SK-N-SH treated with all-trans-retinoic acid at 6 μM for 48 hours (cell line): ENCODE measurements at regions not wholly inside any gene's neighbourhood (a gene's known extent, or its start where the extent isn't known, plus 50 kb on each side); places are given as distances from the start of the nearest gene placed in this dataset.

Experiments used
- BACH2 ChIP-seq: fragments of 250-450 bp; sonication (Bioruptor Pico); IDR thresholded peaks from 2 replicates; pipeline ENCODE4 v1.9.0; 2021; ENCODE audit warnings: mild to moderate bottlenecking, borderline replicate concordance
- CREB5 ChIP-seq: fragments of 250-450 bp; sonication (Bioruptor Pico); IDR thresholded peaks from 2 replicates; pipeline ENCODE4 v1.5.1; 2020; ENCODE audit warnings: low read depth, mild to moderate bottlenecking, moderate library complexity
- GLIS3 ChIP-seq: fragments of 250-450 bp; sonication (Bioruptor Pico); IDR thresholded peaks from 2 replicates; pipeline ENCODE4 v1.5.0; 2020; ENCODE audit warnings: mild to moderate bottlenecking, moderate library complexity
- OSR1 ChIP-seq: fragments of 250-450 bp; sonication (Bioruptor Pico); IDR thresholded peaks from 2 replicates; pipeline ENCODE4 v1.8.0; 2022; ENCODE audit warnings: moderate library complexity, mild to moderate bottlenecking, inconsistent platforms
- PATZ1 ChIP-seq: fragments of 250-450 bp; sonication (Bioruptor Pico); IDR thresholded peaks from 2 replicates; pipeline ENCODE4 v1.8.0; 2020; ENCODE audit warnings: mild to moderate bottlenecking, moderate library complexity, borderline replicate concordance
- POU6F1 ChIP-seq: fragments of 250-450 bp; sonication (Bioruptor Pico); IDR thresholded peaks from 2 replicates; pipeline ENCODE4 v1.8.0; 2021; ENCODE audit warnings: low read depth, mild to moderate bottlenecking, moderate library complexity, borderline replicate concordance
- PPARA ChIP-seq: fragments of 250-450 bp; sonication (Bioruptor Pico); IDR thresholded peaks from 2 replicates; pipeline ENCODE4 v1.5.0; 2020; ENCODE audit warnings: mild to moderate bottlenecking, borderline replicate concordance
- RARB ChIP-seq: fragments of 250-450 bp; sonication (Bioruptor Pico); IDR thresholded peaks from 2 replicates; pipeline ENCODE4 v1.8.0; 2021; ENCODE audit warnings: mild to moderate bottlenecking, moderate library complexity
- TCF4 ChIP-seq: fragments of 250-450 bp; sonication (Bioruptor Pico); IDR thresholded peaks from 2 replicates; pipeline ENCODE4 v1.8.0; 2021; ENCODE audit warnings: mild to moderate bottlenecking, moderate library complexity, borderline replicate concordance
- ZFP3 ChIP-seq: fragments of 250-450 bp; sonication (Bioruptor Pico); IDR thresholded peaks from 2 replicates; pipeline ENCODE4 v1.5.0; 2020; ENCODE audit warnings: mild to moderate bottlenecking, moderate library complexity
- ZFP30 ChIP-seq: fragments of 450-650 bp; formaldehyde crosslinking; IDR thresholded peaks from 2 replicates; pipeline ENCODE4 v1.5.0; 2022; ENCODE audit warnings: mild to moderate bottlenecking, moderate library complexity
- ZNF565 ChIP-seq: fragments of 450-650 bp; formaldehyde crosslinking; conservative IDR thresholded peaks from 2 replicates; pipeline ENCODE4 v1.5.0; 2020; ENCODE audit warnings: low read depth, mild to moderate bottlenecking, moderate library complexity

- TF ChIP-seq CREB5 (CRISPR knock-in tag) (no peak), ZNF565 (no peak), ZFP3 (no peak), PATZ1 (no peak), GLIS3 (no peak), OSR1 (CRISPR knock-in tag) (no peak), PPARA (no peak), BACH2 (CRISPR knock-in tag) (no peak), RARB (CRISPR knock-in tag) (no peak), POU6F1 (CRISPR knock-in tag) (no peak), TCF4 (CRISPR knock-in tag) (no peak), ZFP30 (CRISPR knock-in tag) (no peak)
These were observed 76.8 kb upstream of the CISTR start for GRCh38 chr12:53828598-53828997.
